HEK293 (cell line): ENCODE measurements at regions not wholly inside any gene's neighbourhood (a gene's known extent, or its start where the extent isn't known, plus 50 kb on each side); places are given as distances from the start of the nearest gene placed in this dataset.

Experiments
- CTCF ChIA-PET: fragments of 350-600 bp; formaldehyde crosslinking; extraction: SDS; loops from one replicate; lab custom pipeline; 2021; ENCODE audit warnings: antibody characterized with exemption; lab: Yijun Ruan, JAX
- POLR2A ChIA-PET: fragments of 300-600 bp; formaldehyde crosslinking; extraction: SDS; loops from one replicate; lab custom pipeline; 2020; ENCODE audit warnings: antibody characterized with exemption, inconsistent platforms; lab: Yijun Ruan, JAX
- H3K27ac ChIP-seq: fragments of 200-500 bp; sonication (Bioruptor generic); 2 replicates; pipeline ENCODE4 v1.5.1; 2014; ENCODE audit warnings: low read depth, low read length, control low read depth, inconsistent platforms; ENCODE audit errors: extremely low read depth
- H3K36me3 ChIP-seq, 2 experiments: fragments of 200-500 bp in 1 of 2; sonication (Bioruptor generic) in 1 of 2; 1 replicate in 1 of 2; 2 replicates in 1 of 2; pipeline ENCODE4 v1.5.1; 2014 to 2017; ENCODE audit warnings: inconsistent platforms in 2 of 2, low read length in 2 of 2; ENCODE audit not compliant: control insufficient read depth in 2 of 2, insufficient read depth in 1 of 2
- H3K4me1 ChIP-seq: fragments of 200-500 bp; sonication (Bioruptor generic); 2 replicates; pipeline ENCODE4 v1.5.1; 2014; ENCODE audit warnings: mild to moderate bottlenecking, low read length, inconsistent platforms; ENCODE audit not compliant: control insufficient read depth, insufficient read depth
- H3K4me3 ChIP-seq: 2 replicates; pipeline ENCODE4 v1.5.1; 2011; ENCODE audit warnings: low read depth, mild to moderate bottlenecking, control low read depth, low read length, moderate library complexity
- H3K9me3 ChIP-seq: fragments of 200-500 bp; sonication (Bioruptor generic); 2 replicates; pipeline ENCODE4 v1.5.1; 2014; ENCODE audit warnings: low read depth, low read length, inconsistent platforms; ENCODE audit not compliant: control insufficient read depth, insufficient read depth
- PBX3 ChIP-seq: sonication (generic); formaldehyde crosslinking; IDR thresholded peaks from 2 replicates; pipeline ENCODE4 v1.8.1; 2022; ENCODE audit warnings: mild to moderate bottlenecking, moderate library complexity, missing genetic modification reagents
- SP3 ChIP-seq: fragments of 450-650 bp; formaldehyde crosslinking; IDR thresholded peaks from 2 replicates; pipeline ENCODE4 v1.5.1; 2016; ENCODE audit warnings: missing biosample characterization, missing genetic modification characterization
- ZNF266 ChIP-seq: fragments of 450-650 bp; formaldehyde crosslinking; IDR thresholded peaks from 2 replicates; pipeline ENCODE4 v1.5.1; 2016; ENCODE audit warnings: missing biosample characterization, missing genetic modification characterization, low read depth
- ZNF280C ChIP-seq: fragments of 450-650 bp; formaldehyde crosslinking; IDR thresholded peaks from 2 replicates; pipeline ENCODE4 v1.5.1; 2016; ENCODE audit warnings: missing biosample characterization, missing genetic modification characterization
- ZNF555 ChIP-seq: fragments of 450-650 bp; formaldehyde crosslinking; conservative IDR thresholded peaks from 2 replicates; pipeline ENCODE4 v1.5.1; 2017; ENCODE audit warnings: missing biosample characterization, mild to moderate bottlenecking, missing genetic modification characterization, inconsistent platforms
- ZNF610 ChIP-seq: fragments of 450-650 bp; formaldehyde crosslinking; IDR thresholded peaks from 2 replicates; pipeline ENCODE4 v1.5.1; 2016; ENCODE audit warnings: missing biosample characterization, missing genetic modification characterization, borderline replicate concordance
- ZNF654 ChIP-seq: fragments of 450-650 bp; formaldehyde crosslinking; IDR thresholded peaks from 2 replicates; pipeline ENCODE4 v1.5.1; 2016; ENCODE audit warnings: low read depth, missing biosample characterization, missing genetic modification characterization
- ZNF664 ChIP-seq: fragments of 450-650 bp; formaldehyde crosslinking; IDR thresholded peaks from 2 replicates; pipeline ENCODE4 v1.5.1; 2016; ENCODE audit warnings: missing biosample characterization, missing genetic modification characterization
- ZNF776 ChIP-seq: fragments of 450-650 bp; formaldehyde crosslinking; IDR thresholded peaks from 2 replicates; pipeline ENCODE4 v1.5.0; 2017; ENCODE audit warnings: missing biosample characterization, missing genetic modification characterization, borderline replicate concordance
- ZNF777 ChIP-seq: fragments of 450-650 bp; formaldehyde crosslinking; IDR thresholded peaks from 2 replicates; pipeline ENCODE4 v1.5.1; 2017; ENCODE audit warnings: missing biosample characterization, missing genetic modification characterization, borderline replicate concordance
- ZNF830 ChIP-seq: fragments of 450-650 bp; IDR thresholded peaks from 2 replicates; pipeline ENCODE4 v1.5.0; 2018; ENCODE audit warnings: missing biosample characterization, missing genetic modification characterization, low read depth, mild to moderate bottlenecking, moderate library complexity
- ZSCAN23 ChIP-seq: fragments of 450-650 bp; formaldehyde crosslinking; IDR thresholded peaks from 2 replicates; pipeline ENCODE4 v1.5.1; 2016; ENCODE audit warnings: missing biosample characterization, missing genetic modification characterization
- TF ChIP-seq, protein P1 (sequence below): fragments of 450-650 bp; formaldehyde crosslinking; IDR thresholded peaks from 2 replicates; pipeline ENCODE4 v1.5.0; 2017; ENCODE audit warnings: missing biosample characterization, missing genetic modification characterization, borderline replicate concordance
- TF ChIP-seq, protein P2 (sequence below): fragments of 450-650 bp; IDR thresholded peaks from 2 replicates; pipeline ENCODE4 v1.5.1; 2018; ENCODE audit warnings: missing biosample characterization, missing genetic modification characterization
- TF ChIP-seq, protein P3 (sequence below): fragments of 450-650 bp; formaldehyde crosslinking; IDR thresholded peaks from 2 replicates; pipeline ENCODE4 v1.5.1; 2016; ENCODE audit warnings: missing biosample characterization, missing genetic modification characterization

DNA sequence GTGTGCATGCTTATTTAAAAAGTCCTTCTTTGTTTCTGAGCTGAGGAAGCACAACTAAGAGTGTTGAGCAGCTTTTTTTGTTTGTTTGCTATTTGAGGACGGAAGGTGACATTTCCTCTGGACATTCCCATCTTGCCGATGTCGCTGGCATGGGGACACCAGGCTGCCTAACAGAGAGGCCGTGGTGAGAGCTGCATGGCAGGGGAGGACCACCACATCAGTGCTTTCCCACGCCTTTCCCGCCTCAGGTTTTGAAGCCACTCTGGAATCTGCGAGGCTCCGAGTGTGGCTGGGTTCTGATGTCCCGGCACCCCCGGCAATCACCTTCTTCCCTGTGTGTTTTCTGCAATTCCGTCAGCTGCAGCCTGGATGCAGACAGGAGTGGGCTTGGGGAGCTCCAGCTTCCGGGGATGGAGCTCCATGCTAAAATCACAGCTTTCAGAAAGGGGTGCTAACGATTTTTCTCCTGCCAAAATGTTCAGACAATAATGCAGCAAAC, 259.8 kb upstream of the IRX4 start:
- POLR2A ChIA-PET = no interaction called here
- no peak for TF ChIP-seq ZNF664 (tag by site-specific recombination)
- CTCF ChIA-PET = interaction anchor here (0.6 to 1.7 kb wide), 2 partner anchors 9 to 478 kb away, joined by 3 to 5 read pairs; no protein-coding TSS in a partner anchor
- H3K27ac ChIP-seq = no peak overlapping the region
- H3K4me1 ChIP-seq = no peaks in the 10 kb centered on the region
- no peaks in the 10 kb centered on the region for H3K9me3 ChIP-seq
- H3K4me3 ChIP-seq = no peak overlapping the region
- no peaks in the 10 kb centered on the region for H3K36me3 ChIP-seq

DNA sequence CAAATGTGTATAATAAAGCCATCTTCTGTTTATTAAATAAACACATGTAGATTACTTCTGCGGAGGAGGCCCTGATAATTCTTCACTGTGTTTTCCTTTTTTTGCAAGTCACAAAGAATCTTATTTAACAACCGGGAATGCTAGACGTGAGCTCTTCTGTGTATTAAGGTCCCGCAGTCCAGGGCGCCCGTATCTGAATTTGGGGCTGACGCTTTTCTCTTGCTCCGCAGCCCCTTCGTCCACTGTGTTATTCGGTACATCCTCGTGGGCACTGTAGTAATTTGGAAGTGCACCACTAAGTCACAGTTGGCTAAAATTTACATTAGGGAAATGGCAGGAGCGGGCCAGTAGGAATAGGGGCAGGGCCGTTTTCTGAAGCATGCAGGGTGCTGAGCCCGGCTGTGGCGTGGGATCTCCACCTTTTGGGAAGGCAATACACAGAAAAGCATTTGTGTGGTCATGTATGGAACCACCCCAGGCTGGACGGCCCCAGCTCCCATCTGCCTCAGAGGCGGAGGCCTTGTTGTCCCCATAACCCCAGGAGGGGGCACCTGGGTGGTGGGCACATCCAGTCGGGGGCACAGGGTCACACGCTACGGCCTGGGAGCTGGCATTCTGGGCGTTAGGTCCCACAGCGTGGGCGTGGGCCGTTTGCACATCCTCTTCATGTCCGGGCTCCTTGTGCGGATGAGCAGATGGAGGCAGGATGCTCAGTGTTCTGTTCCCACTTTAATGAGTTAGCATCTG, 258.7 kb upstream of the IRX4 start:
- no peak overlapping the region for H3K4me3 ChIP-seq

DNA sequence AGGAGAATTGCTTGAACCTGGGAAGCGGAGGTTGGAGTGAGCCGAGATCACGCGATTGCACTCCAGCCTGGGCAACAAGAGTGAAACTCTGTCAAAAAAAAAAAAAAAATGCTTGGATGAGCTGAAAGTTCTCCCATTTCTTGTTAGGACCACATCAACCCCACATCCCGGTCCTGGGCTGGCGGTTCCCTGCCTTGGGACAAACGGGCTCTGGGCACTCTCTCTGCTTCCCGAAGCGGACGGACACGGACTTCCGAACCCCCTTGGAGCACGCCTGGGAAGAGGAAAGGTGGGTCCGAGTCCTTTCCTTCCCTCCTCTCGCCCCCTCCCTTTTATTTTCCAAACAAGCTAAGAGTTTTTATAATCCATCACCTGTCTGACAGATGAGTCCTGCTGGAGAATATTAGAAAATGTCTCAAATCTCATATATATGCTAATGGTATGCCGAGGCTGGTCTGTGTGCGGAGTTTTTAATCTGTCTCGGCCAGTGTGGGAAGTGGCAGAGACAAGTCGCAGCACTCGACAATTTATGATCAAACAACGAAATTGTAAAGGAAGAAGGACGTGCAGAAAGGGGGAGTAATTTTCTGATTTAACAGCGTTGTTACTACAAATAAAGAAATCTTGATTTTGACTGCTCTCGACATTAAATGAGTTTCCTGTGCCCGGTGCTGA, 257.9 kb upstream of the IRX4 start:
- Histone ChIP-seq H3K4me3 (no peak overlapping the region), H3K9me3 (no peaks in the 10 kb centered on the region), H3K36me3 (no peaks in the 10 kb centered on the region), H3K27ac (no peak overlapping the region), H3K4me1 (no peaks in the 10 kb centered on the region)
- ChIA-PET CTCF (no interaction called here), POLR2A (no interaction called here)
- TF ChIP-seq, protein P1, sequence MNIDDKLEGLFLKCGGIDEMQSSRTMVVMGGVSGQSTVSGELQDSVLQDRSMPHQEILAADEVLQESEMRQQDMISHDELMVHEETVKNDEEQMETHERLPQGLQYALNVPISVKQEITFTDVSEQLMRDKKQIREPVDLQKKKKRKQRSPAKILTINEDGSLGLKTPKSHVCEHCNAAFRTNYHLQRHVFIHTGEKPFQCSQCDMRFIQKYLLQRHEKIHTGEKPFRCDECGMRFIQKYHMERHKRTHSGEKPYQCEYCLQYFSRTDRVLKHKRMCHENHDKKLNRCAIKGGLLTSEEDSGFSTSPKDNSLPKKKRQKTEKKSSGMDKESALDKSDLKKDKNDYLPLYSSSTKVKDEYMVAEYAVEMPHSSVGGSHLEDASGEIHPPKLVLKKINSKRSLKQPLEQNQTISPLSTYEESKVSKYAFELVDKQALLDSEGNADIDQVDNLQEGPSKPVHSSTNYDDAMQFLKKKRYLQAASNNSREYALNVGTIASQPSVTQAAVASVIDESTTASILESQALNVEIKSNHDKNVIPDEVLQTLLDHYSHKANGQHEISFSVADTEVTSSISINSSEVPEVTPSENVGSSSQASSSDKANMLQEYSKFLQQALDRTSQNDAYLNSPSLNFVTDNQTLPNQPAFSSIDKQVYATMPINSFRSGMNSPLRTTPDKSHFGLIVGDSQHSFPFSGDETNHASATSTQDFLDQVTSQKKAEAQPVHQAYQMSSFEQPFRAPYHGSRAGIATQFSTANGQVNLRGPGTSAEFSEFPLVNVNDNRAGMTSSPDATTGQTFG (tag by site-specific recombination) = no peak
- TF ChIP-seq, protein P2, sequence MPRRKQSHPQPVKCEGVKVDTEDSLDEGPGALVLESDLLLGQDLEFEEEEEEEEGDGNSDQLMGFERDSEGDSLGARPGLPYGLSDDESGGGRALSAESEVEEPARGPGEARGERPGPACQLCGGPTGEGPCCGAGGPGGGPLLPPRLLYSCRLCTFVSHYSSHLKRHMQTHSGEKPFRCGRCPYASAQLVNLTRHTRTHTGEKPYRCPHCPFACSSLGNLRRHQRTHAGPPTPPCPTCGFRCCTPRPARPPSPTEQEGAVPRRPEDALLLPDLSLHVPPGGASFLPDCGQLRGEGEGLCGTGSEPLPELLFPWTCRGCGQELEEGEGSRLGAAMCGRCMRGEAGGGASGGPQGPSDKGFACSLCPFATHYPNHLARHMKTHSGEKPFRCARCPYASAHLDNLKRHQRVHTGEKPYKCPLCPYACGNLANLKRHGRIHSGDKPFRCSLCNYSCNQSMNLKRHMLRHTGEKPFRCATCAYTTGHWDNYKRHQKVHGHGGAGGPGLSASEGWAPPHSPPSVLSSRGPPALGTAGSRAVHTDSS (tag by site-specific recombination) = no peak
- TF ChIP-seq ZNF830 = no peak
- TF ChIP-seq ZNF654 (tag by site-specific recombination) = no peak
- no peak for TF ChIP-seq ZNF610
- TF ChIP-seq ZNF776 (tag by site-specific recombination) = no peak
- no peak for TF ChIP-seq ZNF555 (tag by site-specific recombination)
- TF ChIP-seq PBX3 (CRISPR knock-in tag) = no peak
- TF ChIP-seq ZNF777 = no peak

More for the DNA sequence above, 258.7 kb upstream of the IRX4 start:
- no peaks in the 10 kb centered on the region for H3K9me3 ChIP-seq
- no peaks in the 10 kb centered on the region for H3K4me1 ChIP-seq
- H3K36me3 ChIP-seq = no peaks in the 10 kb centered on the region
- POLR2A ChIA-PET = no interaction called here
- H3K27ac ChIP-seq = no peak overlapping the region
- CTCF ChIA-PET = interaction anchor here (1.7 kb wide), 1 partner anchor 10 kb away, joined by 5 read pairs; no protein-coding TSS in a partner anchor
- TF ChIP-seq ZNF280C (tag by site-specific recombination) (no peak), ZSCAN23 (tag by site-specific recombination) (no peak), ZNF266 (tag by site-specific recombination) (no peak), SP3 (tag by site-specific recombination) (no peak)
- TF ChIP-seq, protein P3, sequence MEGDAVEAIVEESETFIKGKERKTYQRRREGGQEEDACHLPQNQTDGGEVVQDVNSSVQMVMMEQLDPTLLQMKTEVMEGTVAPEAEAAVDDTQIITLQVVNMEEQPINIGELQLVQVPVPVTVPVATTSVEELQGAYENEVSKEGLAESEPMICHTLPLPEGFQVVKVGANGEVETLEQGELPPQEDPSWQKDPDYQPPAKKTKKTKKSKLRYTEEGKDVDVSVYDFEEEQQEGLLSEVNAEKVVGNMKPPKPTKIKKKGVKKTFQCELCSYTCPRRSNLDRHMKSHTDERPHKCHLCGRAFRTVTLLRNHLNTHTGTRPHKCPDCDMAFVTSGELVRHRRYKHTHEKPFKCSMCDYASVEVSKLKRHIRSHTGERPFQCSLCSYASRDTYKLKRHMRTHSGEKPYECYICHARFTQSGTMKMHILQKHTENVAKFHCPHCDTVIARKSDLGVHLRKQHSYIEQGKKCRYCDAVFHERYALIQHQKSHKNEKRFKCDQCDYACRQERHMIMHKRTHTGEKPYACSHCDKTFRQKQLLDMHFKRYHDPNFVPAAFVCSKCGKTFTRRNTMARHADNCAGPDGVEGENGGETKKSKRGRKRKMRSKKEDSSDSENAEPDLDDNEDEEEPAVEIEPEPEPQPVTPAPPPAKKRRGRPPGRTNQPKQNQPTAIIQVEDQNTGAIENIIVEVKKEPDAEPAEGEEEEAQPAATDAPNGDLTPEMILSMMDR (tag by site-specific recombination) = no peak
